ENCODE measurements at regions not wholly inside any gene's neighbourhood (a gene's known extent, or its start where the extent isn't known, plus 50 kb on each side); places are given as distances from the start of the nearest gene placed in this dataset.

DNA sequence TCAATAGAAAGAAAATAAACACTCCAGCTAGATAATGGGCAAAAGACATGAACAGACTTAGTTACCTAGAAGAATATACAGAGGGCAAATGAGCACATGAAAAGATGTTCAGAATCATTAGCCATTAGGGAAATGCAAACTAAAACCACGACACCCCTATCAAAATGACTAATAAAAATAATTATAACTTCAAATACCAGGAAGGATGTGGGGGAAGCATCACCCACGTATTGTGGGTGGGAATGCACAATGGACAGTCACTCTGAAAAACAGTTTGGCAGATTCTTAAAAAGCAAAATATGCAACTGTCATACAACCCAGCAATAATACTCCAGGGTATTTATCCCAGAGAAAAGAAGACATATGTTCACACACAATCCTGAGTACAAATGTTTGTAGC, 92.6 kb downstream of the DLL1 start:
- no peaks in the 10 kb centered on the region for H3K4me1 ChIP-seq (ENCODE audit: control insufficient read depth in 1 of 2, insufficient read depth in 2 of 2, low read length in 2 of 2)
- H3K4me2 ChIP-seq (replicated peaks; ENCODE audit: extremely low read depth, low read length, poor library complexity, severe bottlenecking), result no peak overlapping the region
- H3K27ac ChIP-seq (ENCODE audit: low read depth in 1 of 2, low read length in 2 of 2), result no peak overlapping the region
- no CpG with 5 or more reads among the region's 2 CpGs for WGBS (ENCODE audit: insufficient coverage)
- intact Hi-C loops (cut with micrococcal nuclease), result no loop called here
- no peaks in the 10 kb centered on the region for H3K79me2 ChIP-seq (ENCODE audit: insufficient read depth, low read length)
- Mint-ChIP-seq H3K4me3 (no peak overlapping the region), H3K9me3 (peaks cover 14 to 29% (median 24%) of the 10 kb centered on the region in 7 donors), H3K4me1 (no peaks in the 10 kb centered on the region), H3K36me3 (no peaks in the 10 kb centered on the region), H3K27me3 (ENCODE audit: low read depth in 3 of 3) (peaks cover 6 to 9% (median 7%) of the 10 kb centered on the region in 3 donors), H3K27ac (no peak overlapping the region)
- no peaks in the 10 kb centered on the region for H3K36me3 ChIP-seq (replicated peaks in 1 of 2; ENCODE audit: control insufficient read depth in 1 of 2, insufficient read depth in 2 of 2, low read length in 2 of 2)
- H3K27me3 ChIP-seq (ENCODE audit: control insufficient read depth in 2 of 2, insufficient read depth in 2 of 2, low read length in 2 of 2), result peaks cover 0 to 3% of the 10 kb centered on the region in 2 donors
- H4K20me1 ChIP-seq (ENCODE audit: insufficient read depth, low read length), result no peaks in the 10 kb centered on the region
- no peak overlapping the region for H3K9ac ChIP-seq (ENCODE audit: insufficient read depth, low read length, poor library complexity, severe bottlenecking)
- peaks cover 5 to 17% of the 10 kb centered on the region in 2 donors for H3K9me3 ChIP-seq (replicated peaks in 1 of 2; ENCODE audit: control insufficient read depth in 1 of 2, insufficient read depth in 1 of 2, low read length in 2 of 2)
- H3K4me3 ChIP-seq (replicated peaks in 1 of 3; ENCODE audit: low read depth in 2 of 3, low read length in 3 of 3), result no peak overlapping the region
- TF ChIP-seq, protein P1, sequence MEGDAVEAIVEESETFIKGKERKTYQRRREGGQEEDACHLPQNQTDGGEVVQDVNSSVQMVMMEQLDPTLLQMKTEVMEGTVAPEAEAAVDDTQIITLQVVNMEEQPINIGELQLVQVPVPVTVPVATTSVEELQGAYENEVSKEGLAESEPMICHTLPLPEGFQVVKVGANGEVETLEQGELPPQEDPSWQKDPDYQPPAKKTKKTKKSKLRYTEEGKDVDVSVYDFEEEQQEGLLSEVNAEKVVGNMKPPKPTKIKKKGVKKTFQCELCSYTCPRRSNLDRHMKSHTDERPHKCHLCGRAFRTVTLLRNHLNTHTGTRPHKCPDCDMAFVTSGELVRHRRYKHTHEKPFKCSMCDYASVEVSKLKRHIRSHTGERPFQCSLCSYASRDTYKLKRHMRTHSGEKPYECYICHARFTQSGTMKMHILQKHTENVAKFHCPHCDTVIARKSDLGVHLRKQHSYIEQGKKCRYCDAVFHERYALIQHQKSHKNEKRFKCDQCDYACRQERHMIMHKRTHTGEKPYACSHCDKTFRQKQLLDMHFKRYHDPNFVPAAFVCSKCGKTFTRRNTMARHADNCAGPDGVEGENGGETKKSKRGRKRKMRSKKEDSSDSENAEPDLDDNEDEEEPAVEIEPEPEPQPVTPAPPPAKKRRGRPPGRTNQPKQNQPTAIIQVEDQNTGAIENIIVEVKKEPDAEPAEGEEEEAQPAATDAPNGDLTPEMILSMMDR (IDR thresholded peaks at IDR 0.05), result no peak
- no peak overlapping the region for H2AFZ ChIP-seq (ENCODE audit: insufficient read depth, low read depth, low read length, poor library complexity, severe bottlenecking)
- DNase-seq, result no peak

DNA sequence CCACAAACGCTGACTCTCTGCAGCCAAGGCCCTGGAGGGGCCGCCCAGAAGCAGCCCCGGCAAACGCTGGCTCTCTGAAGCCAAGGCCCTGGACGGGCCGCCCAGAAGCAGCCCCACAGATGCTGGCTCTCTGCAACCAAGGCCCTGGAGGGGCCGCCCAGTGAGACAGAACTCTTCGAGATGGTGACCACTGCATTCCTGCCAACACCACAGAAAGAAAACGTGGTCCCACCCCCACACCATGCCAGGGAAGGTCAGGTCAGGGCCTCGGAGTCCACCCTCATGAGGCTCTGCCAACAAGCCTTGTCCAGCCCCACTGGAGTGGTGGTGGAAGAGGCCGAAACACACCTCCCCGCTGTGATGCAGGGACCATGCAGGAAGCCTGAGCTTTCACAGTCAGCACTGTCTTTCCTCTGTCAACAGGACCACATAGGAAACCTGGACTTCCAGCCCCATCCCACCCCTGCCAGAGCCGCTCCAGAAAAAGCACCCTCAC, 97.5 kb downstream of the DLL1 start:
- Histone ChIP-seq H3K9me3 (replicated peaks in 1 of 2; ENCODE audit: control insufficient read depth in 1 of 2, insufficient read depth in 1 of 2, low read length in 2 of 2) (peaks cover 7 to 18% of the 10 kb centered on the region in 2 donors), H3K9ac (ENCODE audit: insufficient read depth, low read length, poor library complexity, severe bottlenecking) (no peak overlapping the region), H3K4me1 (ENCODE audit: control insufficient read depth in 1 of 2, insufficient read depth in 2 of 2, low read length in 2 of 2) (no peaks in the 10 kb centered on the region), H4K20me1 (ENCODE audit: insufficient read depth, low read length) (no peaks in the 10 kb centered on the region), H3K36me3 (replicated peaks in 1 of 2; ENCODE audit: control insufficient read depth in 1 of 2, insufficient read depth in 2 of 2, low read length in 2 of 2) (no peaks in the 10 kb centered on the region), H3K4me3 (replicated peaks in 1 of 3; ENCODE audit: low read depth in 2 of 3, low read length in 3 of 3) (no peak overlapping the region), H3K27me3 (ENCODE audit: control insufficient read depth in 2 of 2, insufficient read depth in 2 of 2, low read length in 2 of 2) (peaks cover 0 to 3% of the 10 kb centered on the region in 2 donors), H3K79me2 (ENCODE audit: insufficient read depth, low read length) (no peaks in the 10 kb centered on the region), H3K27ac (ENCODE audit: low read depth in 1 of 2, low read length in 2 of 2) (no peak overlapping the region), H2AFZ (ENCODE audit: insufficient read depth, low read depth, low read length, poor library complexity, severe bottlenecking) (no peak overlapping the region), H3K4me2 (replicated peaks; ENCODE audit: extremely low read depth, low read length, poor library complexity, severe bottlenecking) (no peak overlapping the region)
- DNase-seq, result no peak
- H3K27me3 Mint-ChIP-seq (ENCODE audit: low read depth in 3 of 3), result peaks cover 2 to 12% (median 7%) of the 10 kb centered on the region in 3 donors
- H3K4me1 Mint-ChIP-seq, result no peaks in the 10 kb centered on the region
- no peak overlapping the region for H3K4me3 Mint-ChIP-seq
- WGBS (ENCODE audit: insufficient coverage), result 94% methylated on average over 9 of the region's 13 CpGs
- H3K27ac Mint-ChIP-seq, result no peak overlapping the region
- no peaks in the 10 kb centered on the region for H3K36me3 Mint-ChIP-seq
- H3K9me3 Mint-ChIP-seq, result peaks cover 13 to 33% (median 19%) of the 10 kb centered on the region in 7 donors
- TF ChIP-seq, protein P1 (IDR thresholded peaks at IDR 0.05), result no peak
- intact Hi-C loops (cut with micrococcal nuclease), result no loop called here

Data from CD14-positive monocyte (primary cell).